A549 (cell line): ENCODE measurements at regions not wholly inside any gene's neighbourhood (a gene's known extent, or its start where the extent isn't known, plus 50 kb on each side); places are given as distances from the start of the nearest gene placed in this dataset.

Experiments used
- BHLHE40 ChIP-seq: IDR thresholded peaks from 2 replicates; pipeline ENCODE4 v1.6.1; 2012; ENCODE audit warnings: low read depth, low read length, inconsistent platforms
- CEBPB ChIP-seq, 2 experiments: fragments of >200 bp in 1 of 2; sonication (Bioruptor Twin) in 1 of 2; formaldehyde crosslinking in 1 of 2; IDR thresholded peaks; 2 replicates each; pipeline ENCODE4 v1.6.1; 2012 to 2016
- EP300 ChIP-seq, 2 experiments: fragments of >200 bp; sonication (Bioruptor Twin); formaldehyde crosslinking; IDR thresholded peaks; 2 replicates in 1 of 2; 3 replicates in 1 of 2; pipeline ENCODE4 v1.6.1; 2016 to 2017
- MYC ChIP-seq: IDR thresholded peaks from 2 replicates; pipeline ENCODE4 v1.6.1; 2012; ENCODE audit warnings: mild to moderate bottlenecking, inconsistent platforms, low read length, improper control_type of control experiment, borderline replicate concordance
- RCOR1 ChIP-seq: fragments of 150-350 bp; IDR thresholded peaks from 2 replicates; pipeline ENCODE4 v1.6.1; 2014; ENCODE audit warnings: antibody characterized with exemption, low read length, low read depth
- SMC3 ChIP-seq: fragments of >200 bp; sonication (Bioruptor Twin); formaldehyde crosslinking; IDR thresholded peaks from 3 replicates; pipeline ENCODE4 v1.6.1; 2018; ENCODE audit warnings: inconsistent platforms
- SREBF2 ChIP-seq: fragments of 450-650 bp; IDR thresholded peaks from 2 replicates; pipeline ENCODE4 v1.6.1; 2014; ENCODE audit warnings: mild to moderate bottlenecking, moderate library complexity
- TP53 ChIP-seq: fragments of 250-450 bp; sonication (Bioruptor Pico); IDR thresholded peaks from 2 replicates; pipeline ENCODE4 v1.5.0; 2021; ENCODE audit warnings: mild to moderate bottlenecking, moderate library complexity
- TF ChIP-seq, protein P1 (sequence below): fragments of >200 bp; sonication (Bioruptor Twin); formaldehyde crosslinking; IDR thresholded peaks from 3 replicates; pipeline ENCODE4 v1.5.1; 2016
- TF ChIP-seq, protein P2 (sequence below): IDR thresholded peaks from 2 replicates; pipeline ENCODE4 v1.6.1; 2012
- TF ChIP-seq, protein P3 (sequence below): IDR thresholded peaks from 2 replicates; pipeline ENCODE4 v1.6.1; 2012; ENCODE audit warnings: low read depth, borderline replicate concordance
- TF ChIP-seq, protein P4 (sequence below): fragments of 450-650 bp; IDR thresholded peaks from 2 replicates; pipeline ENCODE4 v1.6.1; 2014; ENCODE audit warnings: antibody characterized with exemption

DNA sequence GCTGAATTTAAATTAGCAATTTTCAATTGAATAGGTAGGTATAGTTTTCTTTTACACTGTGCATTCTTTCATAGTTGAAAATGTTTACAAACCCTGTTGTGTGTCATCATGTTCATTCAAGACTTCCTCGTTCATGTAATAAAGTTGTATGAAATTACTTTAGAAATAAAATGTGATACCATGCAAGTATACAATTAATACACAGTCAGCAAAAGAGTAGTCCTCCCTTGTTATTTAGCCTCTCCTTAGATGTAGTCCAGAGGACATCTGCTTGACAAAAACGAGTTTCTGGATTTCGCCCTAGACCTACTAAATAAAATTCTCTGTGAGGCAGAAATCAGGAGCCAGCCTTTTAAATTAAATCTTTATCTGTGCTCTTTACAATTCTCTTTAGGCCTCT is 231.6 kb downstream of the CXXC4 start:
- TF ChIP-seq, protein P1, sequence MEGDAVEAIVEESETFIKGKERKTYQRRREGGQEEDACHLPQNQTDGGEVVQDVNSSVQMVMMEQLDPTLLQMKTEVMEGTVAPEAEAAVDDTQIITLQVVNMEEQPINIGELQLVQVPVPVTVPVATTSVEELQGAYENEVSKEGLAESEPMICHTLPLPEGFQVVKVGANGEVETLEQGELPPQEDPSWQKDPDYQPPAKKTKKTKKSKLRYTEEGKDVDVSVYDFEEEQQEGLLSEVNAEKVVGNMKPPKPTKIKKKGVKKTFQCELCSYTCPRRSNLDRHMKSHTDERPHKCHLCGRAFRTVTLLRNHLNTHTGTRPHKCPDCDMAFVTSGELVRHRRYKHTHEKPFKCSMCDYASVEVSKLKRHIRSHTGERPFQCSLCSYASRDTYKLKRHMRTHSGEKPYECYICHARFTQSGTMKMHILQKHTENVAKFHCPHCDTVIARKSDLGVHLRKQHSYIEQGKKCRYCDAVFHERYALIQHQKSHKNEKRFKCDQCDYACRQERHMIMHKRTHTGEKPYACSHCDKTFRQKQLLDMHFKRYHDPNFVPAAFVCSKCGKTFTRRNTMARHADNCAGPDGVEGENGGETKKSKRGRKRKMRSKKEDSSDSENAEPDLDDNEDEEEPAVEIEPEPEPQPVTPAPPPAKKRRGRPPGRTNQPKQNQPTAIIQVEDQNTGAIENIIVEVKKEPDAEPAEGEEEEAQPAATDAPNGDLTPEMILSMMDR = no peak
- TF ChIP-seq, protein P2, sequence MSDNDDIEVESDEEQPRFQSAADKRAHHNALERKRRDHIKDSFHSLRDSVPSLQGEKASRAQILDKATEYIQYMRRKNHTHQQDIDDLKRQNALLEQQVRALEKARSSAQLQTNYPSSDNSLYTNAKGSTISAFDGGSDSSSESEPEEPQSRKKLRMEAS = no peak
- TF ChIP-seq RCOR1 (no peak), CEBPB (IDR thresholded peaks at IDR 0.05) (no peak), SMC3 (no peak), SREBF2 (no peak), TP53 (no peak), EP300 (IDR thresholded peaks at IDR 0.05) (no peak), MYC (no peak), BHLHE40 (no peak)
- TF ChIP-seq, protein P3, sequence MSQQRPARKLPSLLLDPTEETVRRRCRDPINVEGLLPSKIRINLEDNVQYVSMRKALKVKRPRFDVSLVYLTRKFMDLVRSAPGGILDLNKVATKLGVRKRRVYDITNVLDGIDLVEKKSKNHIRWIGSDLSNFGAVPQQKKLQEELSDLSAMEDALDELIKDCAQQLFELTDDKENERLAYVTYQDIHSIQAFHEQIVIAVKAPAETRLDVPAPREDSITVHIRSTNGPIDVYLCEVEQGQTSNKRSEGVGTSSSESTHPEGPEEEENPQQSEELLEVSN = no peak
- TF ChIP-seq, protein P4, sequence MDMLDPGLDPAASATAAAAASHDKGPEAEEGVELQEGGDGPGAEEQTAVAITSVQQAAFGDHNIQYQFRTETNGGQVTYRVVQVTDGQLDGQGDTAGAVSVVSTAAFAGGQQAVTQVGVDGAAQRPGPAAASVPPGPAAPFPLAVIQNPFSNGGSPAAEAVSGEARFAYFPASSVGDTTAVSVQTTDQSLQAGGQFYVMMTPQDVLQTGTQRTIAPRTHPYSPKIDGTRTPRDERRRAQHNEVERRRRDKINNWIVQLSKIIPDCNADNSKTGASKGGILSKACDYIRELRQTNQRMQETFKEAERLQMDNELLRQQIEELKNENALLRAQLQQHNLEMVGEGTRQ = no peak
